ENCODE measurements at regions not wholly inside any gene's neighbourhood (a gene's known extent, or its start where the extent isn't known, plus 50 kb on each side); places are given as distances from the start of the nearest gene placed in this dataset.

DNA sequence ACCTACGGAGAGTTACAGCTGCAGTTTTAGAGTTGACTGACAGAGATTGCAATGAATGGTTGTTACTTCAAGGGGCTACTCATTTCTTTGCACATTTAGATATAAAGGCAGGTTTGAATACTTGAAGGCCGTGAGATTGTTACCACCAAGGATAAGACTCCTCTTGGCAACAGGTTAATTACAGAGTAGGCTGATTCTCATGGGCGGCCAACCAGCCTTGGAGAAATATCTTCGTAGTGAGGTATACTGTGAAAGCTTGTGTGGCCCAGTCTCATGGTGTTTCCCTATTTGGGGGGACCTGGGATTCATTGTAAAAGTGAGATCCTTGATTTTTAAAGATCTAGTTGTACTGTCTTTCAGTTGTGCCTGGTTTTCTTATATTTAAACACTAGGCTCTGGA lies 103.2 kb upstream of the OLFM3 start:
- no peak overlapping the region for H3K23ac ChIP-seq (ENCODE audit: insufficient read length, low read depth, low read length)
- Mint-ChIP-seq H3K9me3 (peaks cover 0 to 3% of the 10 kb centered on the region in 2 experiments; a peak in 1 of 5 replicates), H3K4me1 (peaks cover 24 to 26% of the 10 kb centered on the region in 2 experiments), H3K27ac (no peak overlapping the region; a peak in 1 of 7 replicates), H3K36me3 (ENCODE audit: insufficient read depth in 1 of 3, low read depth in 3 of 3) (peaks cover 0 to 14% (median 2%) of the 10 kb centered on the region in 3 experiments; a peak in 3 of 7 replicates), H3K4me3 (no peak overlapping the region), H3K27me3 (ENCODE audit: low read depth) (no peaks in the 10 kb centered on the region)
- H4K20me1 ChIP-seq (ENCODE audit: control insufficient read depth, insufficient read depth, insufficient read length) = no peaks in the 10 kb centered on the region
- H3K23me2 ChIP-seq (ENCODE audit: insufficient read length, low read depth, low read length, poor library complexity, severe bottlenecking) = no peaks in the 10 kb centered on the region
- no CpG with 5 or more reads among the region's 4 CpGs for WGBS (ENCODE audit: extremely low coverage, insufficient read length, low lambda C conversion rate)
- H3K27ac ChIP-seq (ENCODE audit: insufficient read length, low read depth, low read length) = no peak overlapping the region
- H2AK5ac ChIP-seq (ENCODE audit: insufficient read length, low read length) = no peak overlapping the region
- H3K79me1 ChIP-seq (ENCODE audit: insufficient read depth, low read depth, low read length, poor library complexity, severe bottlenecking) = no peaks in the 10 kb centered on the region
- H3K9ac ChIP-seq (ENCODE audit: extremely low read depth, insufficient read length, low read length) = no peak overlapping the region
- no peak overlapping the region for H3T11ph ChIP-seq (ENCODE audit: low read length)
- peaks cover 3% of the 10 kb centered on the region; the same call in 1 of the 2 replicates for H3K4me1 ChIP-seq (ENCODE audit: insufficient read depth, low read length)
- no peak overlapping the region for H4K8ac ChIP-seq (replicated peaks; ENCODE audit: insufficient read length, low read depth, low read length)
- H2AFZ ChIP-seq (ENCODE audit: low read length) = no peak overlapping the region
- H4K5ac ChIP-seq (ENCODE audit: insufficient read length, low read depth, low read length) = no peak overlapping the region
- H2BK120ac ChIP-seq (ENCODE audit: low read depth, low read length, poor library complexity, severe bottlenecking) = no peak overlapping the region
- no peak overlapping the region for H3K14ac ChIP-seq (ENCODE audit: insufficient read depth, low read length)
- H4K91ac ChIP-seq (ENCODE audit: insufficient read length, low read depth, low read length) = no peak overlapping the region
- no peak for DNase-seq
- TF ChIP-seq, protein P1, sequence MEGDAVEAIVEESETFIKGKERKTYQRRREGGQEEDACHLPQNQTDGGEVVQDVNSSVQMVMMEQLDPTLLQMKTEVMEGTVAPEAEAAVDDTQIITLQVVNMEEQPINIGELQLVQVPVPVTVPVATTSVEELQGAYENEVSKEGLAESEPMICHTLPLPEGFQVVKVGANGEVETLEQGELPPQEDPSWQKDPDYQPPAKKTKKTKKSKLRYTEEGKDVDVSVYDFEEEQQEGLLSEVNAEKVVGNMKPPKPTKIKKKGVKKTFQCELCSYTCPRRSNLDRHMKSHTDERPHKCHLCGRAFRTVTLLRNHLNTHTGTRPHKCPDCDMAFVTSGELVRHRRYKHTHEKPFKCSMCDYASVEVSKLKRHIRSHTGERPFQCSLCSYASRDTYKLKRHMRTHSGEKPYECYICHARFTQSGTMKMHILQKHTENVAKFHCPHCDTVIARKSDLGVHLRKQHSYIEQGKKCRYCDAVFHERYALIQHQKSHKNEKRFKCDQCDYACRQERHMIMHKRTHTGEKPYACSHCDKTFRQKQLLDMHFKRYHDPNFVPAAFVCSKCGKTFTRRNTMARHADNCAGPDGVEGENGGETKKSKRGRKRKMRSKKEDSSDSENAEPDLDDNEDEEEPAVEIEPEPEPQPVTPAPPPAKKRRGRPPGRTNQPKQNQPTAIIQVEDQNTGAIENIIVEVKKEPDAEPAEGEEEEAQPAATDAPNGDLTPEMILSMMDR (conservative IDR thresholded peaks at IDR 0.05) = no peak
- no peak overlapping the region for H3K4me2 ChIP-seq (ENCODE audit: insufficient read depth, insufficient read length, low read length)
- no peak overlapping the region for H3K18ac ChIP-seq (ENCODE audit: insufficient read length, low read depth, low read length)
- H2BK20ac ChIP-seq (ENCODE audit: low read depth, low read length, poor library complexity, severe bottlenecking) = no peak overlapping the region
- H3K9me3 ChIP-seq (ENCODE audit: control insufficient read depth, low read depth, low read length) = no peaks in the 10 kb centered on the region
- H2BK15ac ChIP-seq (ENCODE audit: low read depth, low read length) = no peak overlapping the region
- no peak overlapping the region for H3K56ac ChIP-seq (ENCODE audit: insufficient read length, low read depth, low read length)
- no peak overlapping the region for H2BK5ac ChIP-seq (ENCODE audit: insufficient read length, low read length)
- no peaks in the 10 kb centered on the region for H3K79me2 ChIP-seq (ENCODE audit: insufficient read depth, low read length)
- H2BK12ac ChIP-seq (ENCODE audit: insufficient read length, low read depth, low read length) = no peak overlapping the region
- no peak overlapping the region for H3K4ac ChIP-seq (ENCODE audit: low read depth, low read length)
- H3K27me3 ChIP-seq (ENCODE audit: insufficient read depth, low read length) = no peaks in the 10 kb centered on the region
